ENCODE measurements at regions not wholly inside any gene's neighbourhood (a gene's known extent, or its start where the extent isn't known, plus 50 kb on each side); places are given as distances from the start of the nearest gene placed in this dataset.

DNA sequence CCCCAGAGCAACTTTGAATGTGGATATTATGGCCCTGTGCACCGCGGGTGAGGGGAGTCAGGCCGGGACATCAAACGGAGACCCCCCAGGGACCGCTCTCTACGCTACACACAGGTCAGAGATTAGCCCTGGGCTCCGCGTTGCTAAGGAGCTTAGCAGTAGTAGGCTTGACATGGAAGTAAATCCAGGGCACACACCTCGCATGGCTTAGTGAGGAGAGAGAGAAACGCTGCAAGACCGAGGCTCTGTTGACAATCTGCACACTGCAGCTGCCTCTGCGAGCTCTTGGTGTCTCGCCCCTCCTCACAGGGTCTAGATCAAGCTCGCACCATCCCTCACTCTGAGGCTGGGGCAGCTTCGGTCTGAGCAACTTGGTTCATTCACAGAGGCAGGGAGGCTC is 116.1 kb upstream of the CDH4 start:
- no peak for TF ChIP-seq CTCF (IDR thresholded peaks at IDR 0.05)
- Mint-ChIP-seq H3K36me3 (ENCODE audit: low read depth) (no peaks in the 10 kb centered on the region), H3K27me3 (peaks cover 23% of the 10 kb centered on the region), H3K4me3 (no peak overlapping the region), H3K9me3 (no peaks in the 10 kb centered on the region), H3K4me1 (ENCODE audit: low read depth) (no peaks in the 10 kb centered on the region), H3K27ac (no peak overlapping the region)
- intact Hi-C loops (cut with DNase I, micrococcal nuclease) = no loop called here
- Histone ChIP-seq H3K27ac (ENCODE audit: low read depth in 1 of 2, low read length in 2 of 2) (no peak overlapping the region), H3K4me1 (ENCODE audit: insufficient read depth, low read length) (no peaks in the 10 kb centered on the region), H3K4me3 (ENCODE audit: low read length) (no peak overlapping the region), H3K27me3 (ENCODE audit: control insufficient read depth in 1 of 2, insufficient read depth in 2 of 2, low read length in 2 of 2) (no peaks in the 10 kb centered on the region), H3K9me3 (ENCODE audit: control insufficient read depth in 1 of 2, insufficient read depth in 1 of 2, low read length in 2 of 2) (no peaks in the 10 kb centered on the region), H3K36me3 (ENCODE audit: insufficient read depth, low read length) (no peaks in the 10 kb centered on the region)
- no peak for ATAC-seq (ENCODE audit: poor library complexity)
- no peak for DNase-seq
- ChIA-PET CTCF (no interaction called here), POLR2A (no interaction called here)

- Histone ChIP-seq H3K36me3 (ENCODE audit: insufficient read depth, low read length) (no peaks in the 10 kb centered on the region), H3K4me3 (ENCODE audit: low read length) (no peak overlapping the region), H3K27me3 (ENCODE audit: control insufficient read depth in 1 of 2, insufficient read depth in 2 of 2, low read length in 2 of 2) (no peaks in the 10 kb centered on the region), H3K27ac (ENCODE audit: low read depth in 1 of 2, low read length in 2 of 2) (no peak overlapping the region), H3K4me1 (ENCODE audit: insufficient read depth, low read length) (no peaks in the 10 kb centered on the region), H3K9me3 (ENCODE audit: control insufficient read depth in 1 of 2, insufficient read depth in 1 of 2, low read length in 2 of 2) (no peaks in the 10 kb centered on the region)
- CTCF ChIA-PET = no interaction called here
- H3K9me3 Mint-ChIP-seq = no peaks in the 10 kb centered on the region
- H3K27me3 Mint-ChIP-seq = peaks cover 8% of the 10 kb centered on the region
- DNase-seq (no peak), ATAC-seq (ENCODE audit: poor library complexity) (no peak)
- POLR2A ChIA-PET = no interaction called here
- TF ChIP-seq CTCF (IDR thresholded peaks at IDR 0.05) = no peak
- no peaks in the 10 kb centered on the region for H3K4me1 Mint-ChIP-seq (ENCODE audit: low read depth)
- no peak overlapping the region for H3K27ac Mint-ChIP-seq
- no peak overlapping the region for H3K4me3 Mint-ChIP-seq
- intact Hi-C loops (cut with DNase I, micrococcal nuclease) = no loop called here
- H3K36me3 Mint-ChIP-seq (ENCODE audit: low read depth) = no peaks in the 10 kb centered on the region
Measured at GRCh38 chr20:61138566-61138965, 113.5 kb upstream of the CDH4 start.

DNA sequence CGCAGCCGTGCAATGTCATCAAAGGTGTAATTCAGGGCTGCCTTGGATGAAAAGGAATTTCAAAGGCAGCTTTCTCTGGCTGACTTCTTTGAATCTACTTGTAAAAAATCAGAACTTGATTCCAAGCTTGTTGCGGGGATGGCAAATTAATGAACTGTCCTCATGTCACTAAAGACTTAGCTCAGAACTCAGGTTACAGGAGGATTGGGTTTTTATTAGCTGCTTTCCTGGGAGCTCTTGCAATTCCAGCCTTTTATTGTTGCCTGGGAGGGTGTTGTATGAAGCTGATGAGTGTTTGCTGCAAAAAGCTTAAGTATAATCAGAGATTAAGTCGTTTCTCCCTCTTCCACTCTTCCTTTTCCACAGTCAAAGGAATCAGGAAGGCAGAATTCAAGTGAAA is 113.0 kb upstream of the CDH4 start:
- no peak overlapping the region for H3K4me3 Mint-ChIP-seq
- no peak overlapping the region for H3K27ac Mint-ChIP-seq
- Histone ChIP-seq H3K4me3 (ENCODE audit: low read length) (no peak overlapping the region), H3K9me3 (ENCODE audit: control insufficient read depth in 1 of 2, insufficient read depth in 1 of 2, low read length in 2 of 2) (no peaks in the 10 kb centered on the region), H3K27me3 (ENCODE audit: control insufficient read depth in 1 of 2, insufficient read depth in 2 of 2, low read length in 2 of 2) (no peaks in the 10 kb centered on the region), H3K4me1 (ENCODE audit: insufficient read depth, low read length) (no peaks in the 10 kb centered on the region), H3K27ac (ENCODE audit: low read depth in 1 of 2, low read length in 2 of 2) (no peak overlapping the region), H3K36me3 (ENCODE audit: insufficient read depth, low read length) (no peaks in the 10 kb centered on the region)
- H3K9me3 Mint-ChIP-seq = no peaks in the 10 kb centered on the region
- H3K4me1 Mint-ChIP-seq (ENCODE audit: low read depth) = no peaks in the 10 kb centered on the region
- intact Hi-C loops (cut with DNase I, micrococcal nuclease) = no loop called here
- ChIA-PET CTCF (no interaction called here), POLR2A (no interaction called here)
- H3K27me3 Mint-ChIP-seq = peaks cover 8% of the 10 kb centered on the region
- DNase-seq (no peak), ATAC-seq (ENCODE audit: poor library complexity) (no peak)
- no peak for TF ChIP-seq CTCF (IDR thresholded peaks at IDR 0.05)
- H3K36me3 Mint-ChIP-seq (ENCODE audit: low read depth) = no peaks in the 10 kb centered on the region

Measured in CD4-positive, alpha-beta T cell (primary cell).